GM12801 (cell line): ENCODE measurements at regions not wholly inside any gene's neighbourhood (a gene's known extent, or its start where the extent isn't known, plus 50 kb on each side); places are given as distances from the start of the nearest gene placed in this dataset.

Source experiments
- CTCF ChIP-seq: IDR thresholded peaks from one replicate; pipeline ENCODE4 v1.5.1; 2011; ENCODE audit warnings: control low read depth; ENCODE audit not compliant: insufficient read length; ENCODE audit errors: extremely low read depth

- TF ChIP-seq CTCF = no peak
Observed at GRCh38 chr7:25950488-25951413, 201.2 kb upstream of the NFE2L3 start.

GRCh38 chr7:25951414-25952260, 200.4 kb upstream of the NFE2L3 start:
- no peak for TF ChIP-seq CTCF

GRCh38 chr7:25952261-25953057, 199.5 kb upstream of the NFE2L3 start:
- no peak for TF ChIP-seq CTCF

- no peak for TF ChIP-seq CTCF
Observed at GRCh38 chr7:25953859-25954258, 198.1 kb upstream of the NFE2L3 start.

- no peak for TF ChIP-seq CTCF
Observed at GRCh38 chr7:25954395-25954794, 197.6 kb upstream of the NFE2L3 start.

GRCh38 chr7:25959168-25959734, 192.7 kb upstream of the NFE2L3 start:
- no peak for TF ChIP-seq CTCF
